ENCODE measurements at regions not wholly inside any gene's neighbourhood (a gene's known extent, or its start where the extent isn't known, plus 50 kb on each side); places are given as distances from the start of the nearest gene placed in this dataset.

- ATAC-seq (ENCODE audit: insufficient read depth, low FRiP score) (no peak), DNase-seq (no peak)
- H3K4me1 ChIP-seq (ENCODE audit: control insufficient read depth in 5 of 5, insufficient read depth in 5 of 5, low read length in 5 of 5), result peaks cover 0 to 10% (median 0%) of the 10 kb centered on the region in 5 donors
- 92 to 94% methylated on average over 1 of the region's 1 CpG for WGBS, 2 donors
- no peak overlapping the region for H3K4me3 ChIP-seq
- no peak overlapping the region for H3K9ac ChIP-seq (ENCODE audit: insufficient read depth in 1 of 2, low read length in 2 of 2)
- TF ChIP-seq CTCF (IDR thresholded peaks at IDR 0.05; ENCODE audit: control extremely low read depth, extremely low read depth), result no peak
- H3K36me3 ChIP-seq (ENCODE audit: control insufficient read depth in 4 of 4, insufficient read depth in 4 of 4, low read length in 4 of 4), result no peaks in the 10 kb centered on the region
- H3K9me3 ChIP-seq (ENCODE audit: control insufficient read depth in 4 of 4, insufficient read depth in 3 of 4, low read length in 3 of 4), result no peaks in the 10 kb centered on the region
- no peaks in the 10 kb centered on the region for H3K27me3 ChIP-seq (ENCODE audit: control insufficient read depth in 3 of 3, insufficient read depth in 3 of 3, low read length in 2 of 3)
- H3K27ac ChIP-seq (ENCODE audit: low read depth in 1 of 2, low read length in 1 of 2), result no peak overlapping the region
Observed at GRCh38 chr6:137690721-137691120, 176.3 kb upstream of the TNFAIP3 start.

GRCh38 chr6:137692308-137692707, 174.8 kb upstream of the TNFAIP3 start:
- Histone ChIP-seq H3K36me3 (ENCODE audit: control insufficient read depth in 4 of 4, insufficient read depth in 4 of 4, low read length in 4 of 4) (no peaks in the 10 kb centered on the region), H3K4me1 (ENCODE audit: control insufficient read depth in 5 of 5, insufficient read depth in 5 of 5, low read length in 5 of 5) (peaks cover 1 to 13% (median 2%) of the 10 kb centered on the region in 5 donors), H3K4me3 (no peak overlapping the region), H3K9me3 (ENCODE audit: control insufficient read depth in 4 of 4, insufficient read depth in 3 of 4, low read length in 3 of 4) (no peaks in the 10 kb centered on the region), H3K9ac (ENCODE audit: insufficient read depth in 1 of 2, low read length in 2 of 2) (no peak overlapping the region), H3K27me3 (ENCODE audit: control insufficient read depth in 3 of 3, insufficient read depth in 3 of 3, low read length in 2 of 3) (no peaks in the 10 kb centered on the region), H3K27ac (ENCODE audit: low read depth in 1 of 2, low read length in 1 of 2) (no peak overlapping the region)
- 95% methylated on average over 3 of the region's 3 CpGs for WGBS, 2 donors
- no peak for ATAC-seq (ENCODE audit: insufficient read depth, low FRiP score)
- no peak for TF ChIP-seq CTCF (IDR thresholded peaks at IDR 0.05; ENCODE audit: control extremely low read depth, extremely low read depth)
- DNase-seq, result no peak

DNA sequence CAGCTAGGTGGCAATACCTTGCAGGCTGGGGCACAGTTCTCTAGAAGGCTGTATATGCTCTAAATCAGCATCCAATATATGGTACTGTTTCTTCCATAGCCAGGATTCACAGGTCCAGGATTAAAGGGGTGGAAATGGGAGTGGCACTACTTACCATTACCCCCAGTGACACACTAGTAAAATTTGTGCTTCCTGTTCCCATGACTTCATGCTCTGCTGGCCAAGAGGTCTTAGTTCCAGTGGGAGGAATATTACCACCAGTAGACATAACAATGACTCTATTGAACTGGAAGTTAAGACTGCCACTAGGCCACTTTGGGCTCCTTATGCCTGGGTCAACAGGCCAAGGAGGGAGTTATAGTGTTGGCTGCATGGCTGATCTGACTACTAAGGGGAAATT, 174.3 kb upstream of the TNFAIP3 start:
- H3K9ac ChIP-seq (ENCODE audit: insufficient read depth in 1 of 2, low read length in 2 of 2), result no peak overlapping the region
- no peaks in the 10 kb centered on the region for H3K27me3 ChIP-seq (ENCODE audit: control insufficient read depth in 3 of 3, insufficient read depth in 3 of 3, low read length in 2 of 3)
- no peaks in the 10 kb centered on the region for H3K9me3 ChIP-seq (ENCODE audit: control insufficient read depth in 4 of 4, insufficient read depth in 3 of 4, low read length in 3 of 4)
- ATAC-seq (ENCODE audit: insufficient read depth, low FRiP score) (no peak), DNase-seq (no peak)
- no peak for TF ChIP-seq CTCF (IDR thresholded peaks at IDR 0.05; ENCODE audit: control extremely low read depth, extremely low read depth)
- peaks cover 1 to 13% (median 5%) of the 10 kb centered on the region in 5 donors for H3K4me1 ChIP-seq (ENCODE audit: control insufficient read depth in 5 of 5, insufficient read depth in 5 of 5, low read length in 5 of 5)
- H3K36me3 ChIP-seq (ENCODE audit: control insufficient read depth in 4 of 4, insufficient read depth in 4 of 4, low read length in 4 of 4), result no peaks in the 10 kb centered on the region
- no peak overlapping the region for H3K4me3 ChIP-seq
- H3K27ac ChIP-seq (ENCODE audit: low read depth in 1 of 2, low read length in 1 of 2), result no peak overlapping the region

DNA sequence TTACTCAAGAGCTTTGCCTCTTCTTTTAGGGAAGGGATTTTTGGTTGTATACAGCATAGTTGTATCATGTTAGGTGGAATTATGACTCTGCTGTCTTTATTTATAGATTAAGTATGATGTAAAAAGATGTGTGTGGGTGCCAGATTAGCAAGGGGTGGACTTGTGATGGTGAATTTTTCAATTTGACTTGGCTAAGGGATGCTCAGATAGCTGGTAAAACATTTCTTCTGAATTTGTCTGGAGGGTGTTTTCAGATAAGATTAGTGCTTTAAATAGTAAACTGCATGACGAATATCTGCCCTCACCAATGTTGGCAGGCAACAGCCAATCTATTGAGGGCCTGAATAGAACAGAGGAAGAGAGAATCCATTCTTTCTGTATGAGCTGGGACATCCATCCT, 173.3 kb upstream of the TNFAIP3 start:
- no peak for TF ChIP-seq CTCF (IDR thresholded peaks at IDR 0.05; ENCODE audit: control extremely low read depth, extremely low read depth)
- 74 to 86% methylated on average over 1 of the region's 1 CpG for WGBS, 2 donors
- Histone ChIP-seq H3K4me3 (no peak overlapping the region), H3K9ac (ENCODE audit: insufficient read depth in 1 of 2, low read length in 2 of 2) (no peak overlapping the region), H3K4me1 (ENCODE audit: control insufficient read depth in 5 of 5, insufficient read depth in 5 of 5, low read length in 5 of 5) (peaks cover 2 to 13% (median 5%) of the 10 kb centered on the region in 5 donors), H3K36me3 (ENCODE audit: control insufficient read depth in 4 of 4, insufficient read depth in 4 of 4, low read length in 4 of 4) (no peaks in the 10 kb centered on the region), H3K9me3 (ENCODE audit: control insufficient read depth in 4 of 4, insufficient read depth in 3 of 4, low read length in 3 of 4) (no peaks in the 10 kb centered on the region), H3K27me3 (ENCODE audit: control insufficient read depth in 3 of 3, insufficient read depth in 3 of 3, low read length in 2 of 3) (no peaks in the 10 kb centered on the region), H3K27ac (ENCODE audit: low read depth in 1 of 2, low read length in 1 of 2) (peak overlapping the region in 1 of 2 donors; percentile 50)
- ATAC-seq (ENCODE audit: insufficient read depth, low FRiP score), result no peak
- no peak for DNase-seq
